ENCODE measurements at regions not wholly inside any gene's neighbourhood (a gene's known extent, or its start where the extent isn't known, plus 50 kb on each side); places are given as distances from the start of the nearest gene placed in this dataset.
"Not testable (repeated sequence)": the region's sequence is repeated elsewhere in the genome, so short reads cannot be mapped to it uniquely, and the experiment has no call there.

DNA sequence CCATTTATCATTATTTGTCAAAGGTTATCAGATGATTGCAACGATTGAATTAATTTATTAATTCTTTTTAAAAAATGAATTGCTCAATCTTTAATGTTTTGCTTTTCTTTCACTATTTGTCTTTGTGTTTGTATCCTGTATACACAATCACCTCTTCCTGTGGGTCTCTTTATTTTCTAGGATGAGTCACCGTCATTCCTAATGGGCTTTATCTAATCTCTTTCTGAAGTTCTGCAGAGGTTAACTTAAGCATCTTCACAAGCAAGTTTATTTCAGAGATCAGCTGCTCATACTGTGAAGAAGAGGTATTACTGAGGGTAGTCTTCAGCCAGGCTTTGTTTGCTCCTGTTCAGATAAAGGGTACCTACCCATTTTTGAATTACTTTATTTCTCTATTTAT lies 323.9 kb downstream of the NNT start:
- no peak for DNase-seq (ENCODE audit: low spot score)

DNA sequence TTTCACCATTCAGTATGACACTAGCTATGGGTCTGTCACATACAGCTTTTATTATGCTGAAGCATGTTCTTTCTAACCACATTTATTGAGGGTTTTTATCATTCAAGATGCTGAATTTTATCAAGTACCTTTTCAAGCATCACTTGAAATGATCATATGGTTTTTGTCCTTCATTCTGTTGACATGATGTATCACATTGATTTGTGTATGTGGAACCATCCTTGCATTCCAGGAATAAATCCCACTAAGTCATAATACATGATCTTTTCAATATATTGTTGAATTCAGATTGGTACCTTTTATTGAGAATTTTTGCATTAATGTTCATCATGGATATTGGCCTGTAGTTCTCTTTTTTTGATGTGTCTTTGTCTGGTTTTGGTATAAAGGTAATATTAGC lies 317.4 kb downstream of the NNT start:
- DNase-seq (ENCODE audit: low spot score): no peak

DNA sequence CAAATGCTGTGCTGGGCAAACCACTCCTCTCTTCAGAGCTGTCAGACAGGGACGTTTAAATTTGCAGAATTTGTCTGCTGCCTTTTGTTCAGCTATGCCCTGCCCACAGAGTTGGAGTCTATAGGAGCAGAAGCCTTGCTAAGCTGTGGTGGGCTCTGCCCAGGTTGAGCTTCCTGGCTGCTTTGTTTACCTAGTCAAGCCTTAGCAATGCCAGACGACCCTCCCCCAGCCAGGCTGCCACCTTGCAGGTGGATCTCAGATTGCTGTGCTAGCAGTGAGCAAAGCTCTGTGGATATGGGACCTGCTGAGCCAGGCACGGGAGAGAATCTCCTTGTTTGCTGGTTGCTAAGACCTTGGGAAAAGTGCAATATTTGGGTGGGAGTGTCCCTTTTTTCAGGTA lies 314.9 kb downstream of the NNT start:
- no peak for DNase-seq (ENCODE audit: low spot score)

DNA sequence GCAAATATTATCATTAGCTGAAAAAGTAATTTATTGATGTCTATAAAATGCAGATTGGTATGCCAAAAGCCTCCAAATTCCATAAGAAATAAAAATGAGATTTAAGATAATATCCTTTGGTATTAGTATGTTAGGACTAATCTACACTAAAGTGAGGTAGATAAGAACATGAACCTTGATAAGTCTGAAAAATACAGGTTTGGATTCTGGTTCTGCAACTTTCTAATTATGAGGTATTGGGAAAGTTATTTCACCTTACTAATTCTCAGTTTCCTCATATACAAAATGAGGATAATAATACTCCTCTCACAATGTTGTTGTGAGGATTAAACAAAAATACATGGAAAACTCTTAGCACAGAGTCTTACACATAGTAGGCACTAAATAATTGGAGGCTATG lies 300.1 kb downstream of the NNT start:
- DNase-seq (ENCODE audit: low spot score): no peak

DNA sequence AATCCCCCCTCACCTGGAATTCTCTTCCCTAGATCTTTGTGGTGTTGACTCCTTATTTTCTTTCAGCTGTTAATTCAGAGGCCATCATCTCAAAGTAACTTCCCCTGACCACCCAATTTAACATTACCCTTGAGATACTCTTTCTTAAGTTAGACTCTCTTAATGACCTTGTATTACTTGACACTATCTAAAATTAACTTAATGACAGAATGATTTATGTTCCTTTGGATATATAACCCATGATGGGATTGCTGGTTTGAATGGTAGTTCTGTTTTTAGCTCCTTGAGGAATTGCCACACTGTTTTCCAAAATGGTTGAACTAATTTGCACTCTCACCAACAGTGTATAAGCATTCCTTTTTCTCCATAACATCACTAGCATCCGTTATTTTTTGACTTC lies 298.0 kb downstream of the NNT start:
- DNase-seq (ENCODE audit: low spot score): no peak

DNA sequence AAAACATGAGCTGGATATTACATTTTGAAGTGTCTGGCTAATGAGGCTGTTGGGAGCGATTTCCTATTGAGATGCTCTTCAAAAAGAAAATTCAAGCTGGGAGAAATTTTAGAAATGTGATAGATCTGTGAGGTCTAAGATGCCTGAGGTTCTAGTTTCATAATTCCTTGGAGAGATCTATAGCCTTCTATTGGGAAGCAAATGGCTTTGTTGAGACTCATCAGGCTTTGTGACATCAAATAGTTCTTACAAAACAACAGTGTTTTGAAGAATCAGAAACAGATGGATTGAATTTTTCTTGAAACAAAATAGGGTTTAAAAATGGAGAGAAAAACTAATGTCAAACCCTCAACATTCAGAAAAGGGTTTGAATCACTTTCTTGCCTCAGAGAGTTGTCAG lies 292.9 kb downstream of the NNT start:
- DNase-seq (ENCODE audit: low spot score): peak; percentile 8

DNA sequence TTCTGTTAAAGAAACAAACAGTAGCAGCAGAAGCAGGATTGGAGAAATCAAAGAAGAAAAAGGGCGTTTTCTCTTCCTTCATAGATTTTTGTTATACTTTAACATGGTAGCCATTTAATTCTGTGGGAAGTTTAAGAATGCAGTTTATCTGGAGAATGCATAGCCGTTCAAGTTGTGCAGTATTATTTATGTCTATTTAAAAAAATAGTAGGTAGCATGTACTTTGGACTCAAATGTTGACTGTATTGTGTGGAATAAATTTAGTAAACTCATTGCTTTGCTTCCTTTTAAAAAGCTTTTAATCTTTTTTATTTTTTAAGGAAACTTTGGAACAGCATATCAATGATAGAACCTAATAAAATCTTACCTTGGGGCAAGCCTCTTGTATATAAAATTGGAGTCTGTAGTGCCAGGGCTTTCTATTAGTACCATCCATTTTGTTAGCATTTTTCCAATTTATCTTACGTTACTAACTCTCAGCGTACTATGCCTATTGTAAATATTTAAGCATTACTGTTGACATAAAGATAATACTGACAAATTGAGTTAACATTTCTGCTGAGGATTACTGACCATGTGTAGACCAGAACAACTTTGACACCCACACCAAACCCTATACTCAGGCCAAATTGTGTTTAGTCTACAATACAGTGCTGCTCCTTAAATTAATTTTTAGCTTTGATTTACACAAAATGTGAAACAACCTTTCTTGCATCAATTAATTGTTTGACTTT lies 291.1 kb downstream of the NNT start:
- no peak for DNase-seq (ENCODE audit: low spot score)

DNA sequence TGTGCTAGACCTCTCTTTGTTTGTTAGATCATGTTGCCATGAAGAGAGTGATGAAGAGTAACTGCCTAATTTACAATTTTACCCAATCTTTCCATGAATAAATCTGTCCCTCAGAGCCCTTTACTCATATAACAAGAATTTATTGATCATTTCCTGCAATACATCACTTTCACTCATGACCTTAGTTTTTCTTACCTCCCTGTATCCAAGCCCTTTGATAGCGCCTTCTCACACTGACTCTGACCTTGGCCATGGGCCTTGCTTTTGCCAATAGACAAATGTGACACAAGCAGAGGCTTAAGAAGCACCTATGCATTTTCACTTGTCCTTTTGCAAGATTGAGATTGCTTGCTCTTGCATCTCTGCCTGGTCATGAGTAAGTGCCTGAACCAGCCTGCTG lies 288.1 kb downstream of the NNT start:
- peak; percentile 20 for DNase-seq (ENCODE audit: low spot score)

DNA sequence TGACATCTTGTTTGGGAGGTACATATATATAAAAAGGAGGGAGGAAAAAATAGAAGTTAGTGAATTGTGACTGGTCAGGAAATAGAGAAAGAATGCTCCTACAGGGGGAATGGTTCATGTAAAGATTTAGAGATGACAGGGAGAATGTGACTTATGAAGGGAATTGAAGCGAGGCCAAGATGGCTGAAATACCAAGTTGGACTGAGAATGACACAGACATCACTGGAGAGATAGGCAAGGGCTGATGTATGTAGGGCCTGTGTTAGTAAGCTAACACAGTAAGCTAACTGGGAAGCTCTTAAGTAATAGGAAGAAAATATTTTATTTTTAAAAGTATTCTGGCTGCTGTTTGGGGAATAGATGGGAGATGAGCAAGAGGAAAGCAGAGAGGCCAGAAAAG lies 286.3 kb downstream of the NNT start:
- DNase-seq (ENCODE audit: low spot score): peak; percentile 11

DNA sequence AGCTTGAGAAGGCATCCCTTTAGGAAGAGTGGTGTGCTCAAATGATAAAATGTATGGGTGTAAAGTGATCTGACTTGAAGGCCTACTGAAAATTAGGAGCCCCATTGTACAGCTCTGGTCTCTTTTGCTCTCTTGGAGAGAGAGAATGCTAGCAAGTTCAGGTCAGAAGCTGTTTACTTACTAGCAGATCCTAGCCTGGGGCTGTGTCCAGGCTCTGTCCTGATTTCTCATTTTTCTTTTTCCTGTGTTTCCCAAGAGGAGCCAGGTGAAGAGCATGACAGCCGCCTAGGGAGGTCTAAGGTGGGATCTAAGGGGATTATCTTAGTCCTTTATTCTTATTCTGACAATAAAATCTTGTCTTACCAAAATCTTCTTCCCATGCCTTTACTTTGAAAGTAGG lies 272.8 kb downstream of the NNT start:
- DNase-seq (ENCODE audit: low spot score): no peak

DNA sequence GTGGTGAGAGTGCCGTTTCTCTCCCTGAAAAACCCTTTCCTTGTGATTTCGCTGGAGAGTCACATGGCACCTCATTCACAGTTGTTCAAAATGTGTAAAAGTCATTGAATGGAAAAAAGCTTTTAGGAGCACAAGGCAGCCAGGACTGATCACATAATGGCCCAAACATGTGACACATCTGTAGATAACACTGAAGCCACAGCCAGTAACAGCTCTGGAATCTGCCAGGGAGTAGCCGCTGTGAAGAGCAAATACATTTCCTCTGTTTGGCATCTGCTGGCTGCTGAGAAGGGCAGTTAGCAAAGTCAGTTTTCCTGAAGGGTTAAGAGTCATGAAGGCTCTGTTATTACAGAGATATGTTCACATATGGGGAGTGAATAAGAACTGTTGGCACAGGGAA lies 271.8 kb downstream of the NNT start:
- DNase-seq (ENCODE audit: low spot score): peak; percentile 81

DNA sequence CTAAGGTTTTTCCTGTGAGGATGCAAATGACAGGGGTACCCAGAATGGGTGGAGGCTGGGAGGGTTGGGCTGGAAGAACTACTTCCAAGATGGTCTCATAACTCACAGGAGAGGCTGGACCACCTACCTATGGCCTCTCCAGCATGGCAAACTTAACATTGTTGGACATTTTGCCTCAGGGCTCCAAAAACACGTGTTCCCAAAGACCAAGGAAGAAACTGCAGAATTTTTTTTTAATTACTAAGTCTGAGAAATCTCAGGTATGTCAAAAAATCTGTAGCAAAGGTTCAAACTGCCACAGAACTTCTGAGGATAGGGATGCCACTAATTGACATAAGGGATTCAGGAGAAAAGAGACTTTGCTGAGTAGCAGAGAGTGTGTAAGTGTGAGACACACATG lies 270.8 kb downstream of the NNT start:
- no peak for DNase-seq (ENCODE audit: low spot score)

DNA sequence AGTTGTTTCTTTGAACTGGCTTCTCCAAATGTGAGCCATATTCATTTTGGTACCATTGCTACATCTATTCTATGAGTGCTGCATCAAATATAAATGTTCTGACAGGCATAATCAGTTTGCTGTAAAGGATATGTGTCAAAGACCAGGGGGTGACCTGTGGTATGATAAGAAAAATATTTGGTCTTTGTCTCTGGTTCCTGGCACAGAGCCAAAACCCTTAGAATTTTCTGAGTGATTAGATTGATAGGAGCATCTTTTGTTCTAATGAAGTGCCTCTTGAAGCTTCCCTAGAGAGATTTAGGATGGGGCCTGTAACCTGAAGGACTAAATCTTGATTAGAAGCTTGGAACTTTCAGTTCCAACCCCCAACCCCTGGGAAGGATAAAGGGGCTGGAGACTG lies 256.3 kb downstream of the NNT start:
- no peak for DNase-seq (ENCODE audit: low spot score)

DNA sequence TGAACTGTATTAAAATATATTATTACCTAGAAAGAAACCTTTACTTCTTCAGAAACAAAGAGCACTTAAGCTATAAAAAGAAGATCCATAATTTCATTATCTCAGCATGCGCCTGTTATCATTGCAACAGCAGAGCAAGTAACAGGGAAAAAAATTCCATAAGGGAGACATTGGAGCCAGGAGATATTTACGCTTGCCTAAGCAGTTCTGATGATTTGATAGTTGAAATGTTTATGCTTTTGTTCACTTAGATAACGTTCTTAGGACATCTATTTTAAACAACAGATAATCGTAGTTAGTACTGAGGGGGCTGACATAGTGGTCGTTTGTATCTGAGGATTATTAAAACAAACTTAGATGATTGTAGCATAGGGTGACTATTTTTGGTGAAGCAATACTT lies 252.5 kb downstream of the NNT start:
- DNase-seq (ENCODE audit: low spot score): no peak

DNA sequence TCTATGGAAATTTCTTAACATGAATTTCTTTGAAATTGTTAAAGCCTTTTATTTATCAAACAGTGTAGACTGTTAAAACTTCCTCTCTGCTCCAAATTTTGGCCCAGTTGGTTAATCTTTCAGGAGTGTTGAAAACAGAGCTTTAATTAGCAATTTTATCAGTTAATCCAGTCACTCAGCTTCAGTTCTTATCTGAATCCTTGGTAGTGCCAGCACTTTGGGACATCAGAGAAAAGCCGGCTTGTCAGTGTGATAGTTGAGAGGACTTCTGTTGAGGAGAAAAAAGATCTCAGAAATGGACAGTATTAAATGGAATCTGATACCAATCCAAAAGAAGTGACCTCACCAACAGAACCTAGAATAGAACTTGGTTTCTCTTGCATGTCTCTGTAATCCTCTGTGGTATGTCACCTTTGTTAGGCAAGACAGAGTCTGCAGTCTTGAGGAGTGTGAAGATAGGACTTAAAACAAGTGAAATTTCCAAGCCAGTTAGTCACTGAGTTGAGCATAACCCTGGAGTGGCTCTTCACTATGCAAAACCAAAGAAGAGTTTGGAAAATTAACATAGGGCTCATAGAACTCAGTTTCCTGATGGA lies 251.8 kb downstream of the NNT start:
- DNase-seq (ENCODE audit: low spot score): peak; percentile 45

DNA sequence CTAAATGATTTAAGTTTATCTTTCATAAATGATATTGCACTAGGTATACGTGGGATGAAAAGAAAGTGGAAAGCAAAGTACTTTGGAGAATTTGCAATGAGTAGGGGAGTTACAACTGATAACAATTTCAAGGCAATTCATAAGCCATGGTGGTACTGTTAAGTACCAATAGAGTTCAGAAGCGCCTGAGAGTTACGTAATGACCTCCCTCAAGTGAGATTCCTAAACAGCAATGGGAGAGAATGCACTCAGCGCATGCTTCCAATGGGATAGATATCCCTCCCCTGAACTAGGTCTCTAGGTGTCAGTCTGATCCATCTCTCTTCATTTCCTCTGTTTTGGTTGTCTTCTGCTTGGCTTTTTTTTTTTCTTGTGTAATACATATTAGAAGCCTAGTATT lies 249.3 kb downstream of the NNT start:
- no peak for DNase-seq (ENCODE audit: low spot score)

DNA sequence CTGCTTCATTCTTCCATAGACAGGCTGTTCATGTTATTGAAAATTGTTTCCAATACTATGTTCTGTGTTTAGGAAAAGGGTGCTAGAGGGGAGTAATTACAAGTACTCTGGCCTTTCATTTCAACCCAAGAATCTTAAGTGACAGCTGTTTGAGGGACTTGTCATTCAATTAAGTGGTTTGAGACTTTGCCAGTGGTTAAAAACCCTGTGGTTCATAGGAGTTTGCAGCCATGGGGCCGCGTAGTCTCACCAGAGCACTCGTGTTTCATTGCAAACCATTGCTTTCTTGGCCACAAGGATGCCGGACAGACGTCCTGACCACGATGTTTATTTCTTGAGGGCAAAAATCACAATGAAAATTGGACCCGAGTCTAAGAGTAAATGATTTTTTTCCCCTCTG lies 248.8 kb downstream of the NNT start:
- DNase-seq (ENCODE audit: low spot score): no peak

DNA sequence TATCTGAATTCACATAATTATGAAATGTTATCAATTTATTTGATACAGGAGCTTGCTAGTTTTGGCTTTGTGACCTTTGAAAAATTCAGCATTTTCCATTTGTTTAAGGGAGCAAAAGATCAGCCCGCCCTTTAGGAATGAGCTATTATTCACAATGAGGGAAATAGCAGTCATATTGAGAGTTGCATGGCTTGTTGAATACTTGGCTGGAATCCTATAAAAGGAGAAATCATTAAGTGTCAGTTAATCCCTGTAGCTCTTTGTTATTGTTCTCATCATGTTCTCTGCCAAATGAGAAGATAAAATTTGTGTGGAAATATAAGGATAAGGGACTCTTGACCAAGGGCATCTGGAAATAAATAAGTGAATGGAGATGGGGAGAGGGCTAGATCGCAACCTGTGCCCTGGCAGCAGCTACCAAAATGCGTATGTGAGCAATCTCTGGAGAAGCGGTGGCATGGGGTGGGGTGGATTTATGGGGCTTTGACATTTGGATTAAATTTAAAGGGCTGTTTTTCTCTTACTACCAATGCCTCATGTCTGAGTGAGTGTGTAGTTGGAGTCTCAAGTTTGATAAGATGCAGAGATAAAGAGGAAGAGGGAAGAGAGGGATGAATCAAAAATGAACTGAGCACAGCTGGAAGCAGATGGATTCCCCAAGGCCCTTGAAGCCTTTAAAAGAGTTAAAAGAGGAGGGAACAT lies 237.6 kb downstream of the NNT start:
- DNase-seq (ENCODE audit: low spot score): no peak

DNA sequence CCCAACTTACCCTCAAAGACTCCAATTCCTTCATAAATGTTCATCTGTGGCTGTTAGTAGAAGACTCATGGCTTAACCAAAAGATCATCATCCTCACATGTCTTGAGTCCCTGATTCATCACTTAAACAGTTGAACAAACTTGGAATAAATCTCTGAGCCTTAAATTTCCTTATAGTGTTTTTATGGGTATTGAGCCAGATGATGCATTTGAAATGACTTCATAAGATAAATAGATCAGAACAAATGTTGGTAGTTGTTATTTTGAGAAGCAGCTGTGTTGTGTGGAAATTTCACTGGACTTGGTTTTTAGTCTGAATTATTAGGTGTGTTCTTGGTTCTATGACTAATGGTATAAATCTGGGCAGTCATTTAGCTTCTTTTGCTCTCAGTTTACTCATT lies 236.2 kb downstream of the NNT start:
- DNase-seq (ENCODE audit: low spot score): peak; percentile 72

DNA sequence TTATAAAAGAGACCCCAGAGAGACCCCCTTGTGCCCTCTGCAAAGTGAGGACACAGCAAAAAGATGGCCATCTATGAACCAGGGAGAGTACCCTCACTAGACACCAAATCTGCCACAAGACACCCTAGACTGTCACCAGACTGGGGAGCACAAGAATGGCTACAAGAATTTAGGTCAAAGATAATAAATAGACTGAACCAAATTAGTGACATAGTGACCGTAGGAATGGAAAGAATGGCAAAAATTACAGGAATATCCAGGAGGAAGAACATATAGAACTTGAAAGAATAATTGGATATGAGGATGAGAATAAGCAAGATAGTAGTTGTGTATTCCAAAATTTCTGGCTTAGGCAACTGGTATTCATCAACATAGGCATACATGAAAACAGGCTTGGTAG lies 235.0 kb downstream of the NNT start:
- DNase-seq (ENCODE audit: low spot score): no peak

DNA sequence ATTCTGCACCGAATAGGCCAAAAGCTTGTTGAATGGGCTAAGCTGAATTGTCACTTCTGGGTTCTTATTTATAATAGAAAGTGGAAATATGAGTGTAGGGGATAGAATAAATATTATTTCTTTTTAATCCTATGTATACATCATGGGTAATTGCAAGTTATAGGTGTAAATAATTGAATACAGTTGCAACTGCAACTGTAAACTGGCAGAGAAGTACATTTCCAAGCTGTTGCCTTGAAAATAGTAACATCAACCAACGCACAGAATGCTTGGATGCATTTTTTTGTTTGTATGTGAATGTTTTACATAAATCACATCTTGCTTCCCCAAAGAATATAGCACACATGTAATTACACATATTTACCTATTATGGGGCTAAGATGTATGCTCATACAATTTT lies 234.1 kb downstream of the NNT start:
- no peak for DNase-seq (ENCODE audit: low spot score)

DNA sequence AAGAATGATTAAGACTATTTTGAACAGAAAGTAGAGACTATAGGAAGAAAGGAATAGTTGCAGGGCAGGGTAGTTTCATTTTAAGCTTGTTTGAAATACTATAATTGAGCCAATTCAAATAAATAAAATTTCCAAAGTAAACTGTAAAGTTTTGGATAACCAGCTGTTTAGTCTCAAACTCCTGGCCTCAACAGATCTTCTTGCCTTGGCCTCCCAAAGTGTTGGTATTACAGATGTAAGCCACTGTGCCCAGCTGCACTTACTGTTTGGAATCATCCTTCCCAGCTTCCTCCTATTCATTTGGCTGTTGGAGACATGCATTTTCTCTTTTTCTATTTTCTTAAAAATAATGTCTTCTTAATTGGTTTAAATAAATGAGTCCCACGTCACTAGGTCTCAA lies 231.0 kb downstream of the NNT start:
- DNase-seq (ENCODE audit: low spot score): no peak

DNA sequence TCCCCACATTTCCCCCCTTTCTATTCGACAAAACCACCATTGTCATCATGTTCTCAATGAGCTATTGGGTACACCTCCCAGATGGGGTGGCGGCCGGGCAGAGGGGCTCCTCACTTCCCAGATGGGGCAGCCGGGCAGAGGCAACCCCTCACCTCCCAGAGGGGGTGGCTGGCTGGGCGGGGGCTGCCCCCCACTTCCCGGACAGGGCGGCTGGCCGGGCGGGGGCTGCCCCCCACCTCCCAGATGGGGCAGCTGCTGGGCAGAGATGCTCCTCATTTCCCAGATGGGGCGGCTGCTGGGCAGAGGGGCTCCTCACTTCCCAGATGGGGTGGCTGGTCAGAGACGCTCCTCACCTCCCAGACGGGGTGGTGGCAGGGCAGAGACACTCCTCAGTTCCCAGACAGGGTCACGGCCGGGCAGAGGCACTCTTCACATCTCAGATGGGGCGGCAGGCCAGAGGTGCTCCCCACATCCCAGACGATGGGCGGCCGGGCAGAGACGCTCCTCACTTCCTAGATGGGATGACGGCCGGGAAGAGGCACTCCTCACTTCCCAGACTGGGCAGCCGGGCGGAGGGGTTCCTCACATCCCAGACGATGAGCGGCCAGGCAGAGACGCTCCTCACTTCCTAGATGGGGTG lies 221.5 kb downstream of the NNT start:
- not testable (repeated sequence) for DNase-seq (ENCODE audit: low spot score)

Measured in AG20443 (cell line).